HG03565 (cell line): ENCODE measurements at regions not wholly inside any gene's neighbourhood (a gene's known extent, or its start where the extent isn't known, plus 50 kb on each side); places are given as distances from the start of the nearest gene placed in this dataset.

Experiments used
- ATAC-seq: cut with Tn5 transposase; IDR thresholded peaks from one replicate; pipeline ENCODE4 v1.9.1; 2021; ENCODE audit warnings: mild to moderate bottlenecking, moderate library complexity; ENCODE audit not compliant: unreplicated experiment

DNA sequence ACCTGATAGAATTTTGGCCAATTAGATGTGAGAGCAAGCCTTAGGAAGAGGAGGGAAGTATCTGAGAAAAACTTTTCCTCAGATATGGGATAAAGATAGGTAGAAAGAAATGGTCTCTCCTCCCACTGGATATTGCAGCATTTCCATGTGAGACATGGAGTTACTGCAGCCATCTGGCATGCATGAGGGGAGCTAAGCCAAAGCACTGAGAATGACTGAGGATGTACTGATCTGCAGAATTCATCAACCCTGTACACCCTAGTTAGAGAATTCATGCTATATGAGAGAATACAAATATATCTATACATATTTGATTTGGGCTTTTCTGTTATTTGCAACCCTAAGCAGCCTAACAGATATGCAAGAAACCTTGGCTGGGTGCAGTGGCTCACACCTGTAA, 52.5 kb upstream of the RPL34 start:
- no peak for ATAC-seq

DNA sequence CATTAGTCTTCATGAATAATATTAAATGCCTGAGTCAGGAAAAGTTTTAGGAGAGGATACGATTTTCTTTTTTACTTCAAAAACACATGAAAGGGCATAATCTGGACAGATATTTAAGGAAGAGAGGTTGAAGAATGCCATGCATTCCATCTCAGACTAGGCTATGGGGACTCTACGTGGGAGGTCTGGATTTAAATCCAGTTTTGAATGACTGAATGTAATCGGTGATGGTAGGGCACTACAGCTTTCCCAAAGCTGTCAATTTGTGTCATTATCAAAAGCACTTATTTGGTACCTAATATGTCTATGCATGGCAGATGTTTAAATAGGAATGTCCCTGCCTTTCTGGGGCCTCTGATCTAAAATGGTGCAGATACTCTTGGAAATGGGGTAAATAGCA, 59.3 kb upstream of the RPL34 start:
- no peak for ATAC-seq

DNA sequence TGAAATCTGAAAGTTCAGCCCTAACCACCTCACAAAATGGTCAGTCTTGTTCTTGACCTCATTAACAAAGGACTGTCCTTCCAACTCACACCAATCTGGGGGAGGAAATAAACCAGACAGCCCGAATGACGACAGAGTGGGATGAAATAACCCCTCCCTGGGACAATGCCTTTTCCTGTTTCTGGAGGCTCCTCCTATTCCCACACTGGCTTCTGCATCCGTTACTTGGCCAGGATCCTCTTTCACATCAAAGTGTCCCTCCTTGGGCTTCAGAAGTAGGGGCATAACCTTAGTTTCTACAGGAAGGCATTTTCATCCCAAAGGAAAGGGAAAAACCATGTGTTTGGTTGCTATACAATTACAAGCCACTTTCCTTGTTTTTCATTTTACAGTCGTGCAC, 59.8 kb upstream of the RPL34 start:
- ATAC-seq = no peak

DNA sequence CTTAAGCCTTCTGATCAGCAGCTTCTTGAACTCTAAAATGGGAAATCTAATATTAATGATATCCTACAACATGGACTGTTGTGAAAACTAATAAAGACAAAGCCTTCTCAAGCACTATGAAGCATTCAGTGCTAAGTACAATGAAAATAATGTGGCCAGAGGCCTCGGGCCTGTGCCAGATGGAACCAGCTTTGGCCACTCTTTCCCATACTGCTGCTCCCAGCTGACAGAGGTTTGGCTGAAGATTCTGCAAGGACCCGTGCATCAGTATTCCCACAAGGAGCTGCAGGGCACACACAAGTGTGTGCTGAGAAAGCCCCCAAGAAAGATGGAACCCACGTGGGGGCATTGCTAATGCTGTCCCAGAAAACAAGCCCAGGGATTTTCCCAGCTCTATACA, 60.5 kb upstream of the RPL34 start:
- ATAC-seq = no peak

DNA sequence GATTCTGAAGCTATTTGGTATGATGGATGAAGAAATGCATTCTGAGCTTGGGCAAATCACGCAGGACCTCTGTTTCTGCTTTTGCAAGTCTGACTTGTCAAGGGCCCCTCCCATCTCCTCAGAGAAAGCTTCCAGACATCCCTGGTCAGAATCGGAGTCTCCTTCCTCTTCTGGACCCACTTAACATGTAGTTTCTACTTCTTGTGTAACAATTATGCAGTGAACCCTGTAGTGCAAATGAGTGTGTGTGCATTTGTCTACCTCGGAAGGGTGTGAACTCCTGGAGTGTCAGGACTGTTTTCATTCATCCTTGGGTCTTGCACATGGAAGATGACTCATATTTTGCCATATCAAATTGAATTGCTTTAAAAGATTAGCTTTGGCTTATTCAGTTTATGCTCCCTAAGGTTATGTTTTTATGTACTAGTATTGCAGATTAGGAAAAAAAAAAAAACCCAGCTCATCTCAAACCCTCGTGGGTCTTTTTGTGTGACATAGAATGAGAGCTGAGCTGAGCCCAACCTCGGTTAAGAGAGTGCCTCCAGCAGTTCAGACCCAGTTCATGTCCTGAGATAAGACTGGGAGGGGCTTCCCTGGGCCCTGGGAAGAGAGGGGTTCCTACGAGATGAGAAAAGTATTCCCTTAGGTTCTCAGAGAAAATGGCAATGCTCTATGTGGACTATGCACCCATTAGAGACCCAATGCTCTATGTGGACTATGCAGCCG, 61.1 kb upstream of the RPL34 start:
- ATAC-seq = no peak

DNA sequence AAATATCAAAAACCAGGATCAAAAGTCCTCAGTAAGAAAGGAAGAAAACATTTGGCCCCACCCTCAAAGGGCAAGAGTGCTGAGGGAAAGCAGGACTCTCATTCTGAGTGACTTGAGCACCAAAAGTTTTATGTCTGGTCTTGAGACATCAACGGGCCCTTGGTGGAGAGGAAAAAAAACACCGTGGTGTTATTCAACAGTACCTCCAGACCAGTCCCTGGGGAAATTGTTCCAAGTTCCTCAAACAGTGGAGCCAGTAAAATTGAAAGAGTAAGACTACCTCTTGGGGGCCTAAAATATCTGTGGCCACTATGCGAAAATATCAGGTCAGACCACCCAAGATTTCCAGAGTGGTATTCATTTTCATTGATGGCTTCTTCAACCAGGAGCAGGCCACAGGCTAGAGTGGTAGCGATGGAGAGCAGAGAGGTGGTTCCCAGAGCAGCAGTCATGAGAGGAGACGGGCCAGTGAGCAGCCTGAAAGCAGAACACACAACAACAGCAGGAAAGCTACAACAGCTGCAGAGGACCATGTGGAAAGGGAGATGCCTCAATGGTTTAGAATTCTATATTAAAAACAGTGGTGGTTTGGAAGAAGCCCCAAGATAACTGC, 63.7 kb upstream of the RPL34 start:
- ATAC-seq = peak; percentile 62

DNA sequence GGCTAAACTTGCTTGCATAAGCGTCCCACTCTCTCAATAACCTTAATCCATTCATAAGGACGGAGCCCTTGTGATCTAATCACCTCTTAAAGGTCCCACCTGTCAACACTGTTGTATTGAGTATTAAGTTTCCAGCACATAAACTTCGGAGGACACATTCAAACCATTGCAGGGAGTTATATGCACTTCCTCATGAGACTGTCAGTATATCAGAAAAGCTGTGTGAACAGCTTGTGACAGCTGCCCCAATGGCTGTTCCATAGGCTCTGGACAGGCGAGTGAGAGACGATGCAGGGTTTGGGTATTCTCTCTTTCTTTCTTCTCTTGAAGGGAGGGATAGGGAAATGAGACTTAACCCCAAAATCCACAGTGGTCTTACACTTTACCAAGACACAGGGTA, 64.2 kb upstream of the RPL34 start:
- ATAC-seq = no peak

DNA sequence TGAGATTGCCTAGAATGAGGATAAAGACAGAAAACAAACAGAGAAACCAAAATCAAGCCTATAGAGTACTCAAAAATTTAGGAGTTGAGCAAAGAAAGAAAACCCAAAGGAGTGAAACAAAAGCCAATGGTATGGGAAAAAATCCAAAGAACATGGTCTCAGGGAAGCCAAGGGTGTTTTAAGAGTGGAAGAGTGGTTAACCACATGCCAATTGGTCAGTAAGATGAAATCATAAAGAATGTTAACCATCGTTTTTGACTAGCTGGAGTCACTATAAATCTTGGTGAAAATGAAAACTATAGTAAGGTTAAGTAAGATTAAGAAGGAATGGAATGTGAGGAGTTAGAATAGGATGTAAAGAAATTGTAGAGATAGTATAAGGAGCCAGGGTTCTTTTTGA, 64.7 kb upstream of the RPL34 start:
- ATAC-seq = no peak

DNA sequence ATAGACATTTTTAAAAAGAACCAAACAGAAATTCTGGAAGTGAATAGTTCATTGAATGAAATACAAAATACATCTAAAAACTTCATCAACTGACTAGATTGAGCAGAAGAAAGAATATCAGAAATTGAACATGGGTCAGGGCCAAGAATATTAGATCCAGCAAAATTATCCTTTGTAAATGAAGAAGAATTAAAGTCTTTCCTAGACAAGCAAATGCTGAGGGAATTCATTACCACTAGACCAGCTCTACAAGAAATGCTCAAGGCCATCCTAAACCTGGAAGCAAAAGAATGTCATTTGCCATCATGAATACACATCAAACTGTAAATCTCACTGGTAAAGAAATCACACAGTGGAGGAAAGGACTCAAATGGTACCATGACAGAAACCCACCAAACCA, 72.7 kb upstream of the RPL34 start:
- ATAC-seq = no peak

DNA sequence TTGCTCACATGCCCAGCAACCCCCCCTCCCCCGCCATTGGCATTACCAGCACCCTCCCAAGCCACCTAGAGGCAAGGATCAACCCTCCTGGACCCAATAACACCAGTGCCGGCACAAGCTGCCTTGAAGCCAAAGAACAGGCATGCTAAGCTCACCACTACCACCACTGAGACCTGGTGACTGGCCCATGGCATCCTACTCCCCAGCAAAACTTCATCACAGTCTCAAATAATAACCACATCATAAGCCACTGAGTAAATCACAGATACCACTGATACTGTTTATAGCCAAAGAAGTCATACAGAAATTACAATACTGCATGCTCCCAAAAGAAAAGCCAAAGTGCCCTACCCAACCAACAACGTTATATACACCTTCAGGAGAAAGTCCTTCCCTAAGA, 73.6 kb upstream of the RPL34 start:
- ATAC-seq = no peak

DNA sequence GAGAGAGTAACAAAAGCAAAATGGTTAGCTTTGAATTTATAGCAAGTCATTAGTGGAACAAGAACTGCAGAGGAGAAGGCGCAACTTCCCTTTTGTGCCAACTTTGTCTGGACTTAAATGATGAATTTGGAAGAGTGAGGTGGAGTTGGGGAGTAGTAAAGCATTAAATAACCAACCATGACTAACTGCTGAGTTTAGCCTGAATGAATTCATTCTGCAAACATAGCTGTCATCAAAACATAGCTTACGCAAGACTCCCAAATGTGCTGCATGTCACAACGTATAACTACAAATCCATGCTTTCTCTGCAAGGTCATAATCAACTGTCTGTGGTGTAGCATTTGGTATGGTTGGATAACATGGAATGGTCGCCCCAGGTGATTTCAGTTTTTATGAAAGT, 75.9 kb upstream of the RPL34 start:
- ATAC-seq = no peak

DNA sequence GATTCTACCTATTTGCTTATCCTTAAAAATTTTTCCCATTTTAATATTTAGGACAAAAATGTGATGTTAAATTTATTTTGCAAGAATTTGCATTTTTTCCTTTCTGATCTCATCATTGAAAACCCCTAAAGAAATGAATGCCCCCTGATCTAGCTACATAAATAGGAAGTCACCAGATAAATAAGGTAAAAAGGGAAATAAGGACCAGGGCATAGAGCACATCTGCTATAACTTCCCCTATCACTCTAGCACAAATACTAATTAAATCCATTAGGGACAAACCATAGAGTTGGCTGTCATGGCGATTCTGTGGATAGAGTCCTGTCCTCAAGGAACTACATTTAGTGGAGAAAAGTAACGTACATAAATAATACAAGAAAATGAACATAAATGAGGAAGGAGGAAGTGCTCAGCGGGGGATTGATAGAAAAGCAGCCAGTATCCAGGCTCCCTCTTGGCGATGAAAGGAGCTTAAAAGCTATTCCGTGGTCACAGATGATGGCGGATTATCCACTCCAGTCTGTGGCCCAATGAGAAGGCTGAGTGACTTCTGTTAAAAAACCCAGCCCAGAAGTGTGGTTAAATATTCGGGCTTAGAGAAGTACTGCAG, 76.9 kb upstream of the RPL34 start:
- no peak for ATAC-seq

DNA sequence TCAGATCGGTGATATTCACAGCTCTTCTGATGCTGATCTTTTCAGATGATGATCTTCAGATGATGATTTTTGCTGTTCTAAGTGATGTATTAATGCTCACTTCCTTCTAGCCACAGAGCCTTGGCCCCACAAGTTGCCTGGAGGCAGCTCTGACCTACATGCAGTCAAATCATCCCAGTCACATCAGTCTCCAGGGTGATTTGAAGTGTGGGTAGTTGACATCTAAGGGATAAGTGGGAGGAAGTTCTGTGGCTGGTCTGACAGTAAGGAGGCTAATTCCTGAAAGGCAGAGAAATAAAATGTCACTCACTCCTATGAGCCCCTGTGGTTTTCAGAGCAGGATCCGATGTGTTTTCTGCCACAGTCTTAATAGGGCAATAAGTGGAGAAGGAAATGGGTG, 79.8 kb upstream of the RPL34 start:
- no peak for ATAC-seq

DNA sequence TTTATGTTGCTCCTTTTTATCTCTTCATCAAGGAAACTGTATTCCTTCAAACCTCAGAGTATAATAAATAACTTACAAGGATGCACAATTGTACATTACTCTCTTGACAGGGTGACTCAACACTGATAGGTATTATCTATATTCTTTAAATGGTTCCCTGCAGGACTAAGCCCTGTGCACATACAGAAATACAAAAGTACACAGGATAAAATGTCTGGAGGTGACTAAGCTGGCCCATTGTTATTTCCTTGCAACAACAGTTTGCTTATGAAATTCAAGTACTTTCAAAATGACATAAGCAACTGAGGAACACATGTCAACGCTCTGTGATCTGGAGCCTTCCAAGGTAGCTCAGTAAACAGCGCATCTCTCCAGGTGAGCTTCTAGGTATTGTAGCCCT, 83.8 kb upstream of the RPL34 start:
- no peak for ATAC-seq

DNA sequence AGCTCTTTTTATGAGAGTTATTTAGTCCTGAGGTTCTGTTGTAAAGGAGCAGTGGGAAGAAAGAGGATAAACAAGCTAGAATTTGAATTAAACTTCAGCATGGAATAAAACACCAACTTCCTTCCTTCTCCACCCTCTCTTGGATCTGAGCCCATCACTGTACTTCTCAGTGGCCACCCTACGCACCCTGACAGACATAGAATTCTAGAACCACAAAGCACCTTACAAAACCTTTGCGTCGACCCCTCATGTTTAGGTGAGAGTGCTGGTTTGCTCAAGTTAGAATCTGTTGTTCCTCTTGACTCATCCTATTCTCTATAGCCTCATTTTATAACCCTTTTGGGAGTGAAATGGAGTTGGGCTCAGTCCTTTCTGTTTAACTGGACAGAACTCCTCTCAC, 84.6 kb upstream of the RPL34 start:
- ATAC-seq = no peak

DNA sequence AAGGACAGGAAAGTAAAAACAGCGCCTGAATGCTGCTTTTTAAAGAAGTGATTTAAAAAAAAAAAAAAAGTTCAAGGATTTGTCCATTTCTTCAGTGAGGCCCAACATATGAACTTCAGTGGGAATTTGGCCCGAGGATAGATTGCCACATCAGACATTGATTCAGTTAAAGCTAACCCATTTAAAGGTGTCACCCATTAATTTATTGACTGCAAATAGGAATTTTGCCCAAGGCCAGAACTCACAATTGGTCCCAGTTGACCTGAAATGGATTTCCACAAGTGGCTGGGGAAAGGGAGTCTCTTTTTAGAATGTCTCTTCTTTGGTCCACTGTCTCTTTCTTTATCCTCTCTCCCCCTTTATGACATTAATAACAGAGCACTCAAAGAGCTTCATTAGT, 86.5 kb upstream of the RPL34 start:
- ATAC-seq = no peak

DNA sequence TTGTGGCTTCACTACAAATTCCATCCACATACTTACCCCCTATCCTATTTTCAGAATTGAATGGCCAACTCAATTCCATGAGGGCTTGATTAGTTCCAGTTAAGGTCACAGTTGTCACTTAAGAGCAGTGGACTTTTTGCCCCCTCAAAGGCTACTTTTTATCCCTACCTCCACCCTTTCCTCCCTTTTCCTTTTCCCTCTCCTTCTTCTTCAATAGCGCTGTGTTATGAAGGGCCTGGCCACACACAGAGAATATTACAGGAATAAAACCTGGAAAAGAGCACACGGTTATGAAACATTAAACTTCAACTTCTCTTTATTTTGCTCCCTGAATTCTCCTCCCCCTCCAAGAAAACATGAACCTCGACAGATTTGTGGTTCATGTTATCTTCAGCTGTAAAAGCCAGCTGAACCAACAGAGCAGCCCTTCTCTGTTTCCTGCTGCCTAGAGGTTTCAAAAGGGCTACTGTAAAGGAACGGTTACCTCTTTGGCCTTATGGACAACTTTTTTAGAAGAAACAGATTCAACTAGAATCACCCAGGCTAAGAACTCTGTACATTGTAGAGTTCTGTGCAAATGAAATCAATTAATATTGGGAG, 87.0 kb upstream of the RPL34 start:
- no peak for ATAC-seq

DNA sequence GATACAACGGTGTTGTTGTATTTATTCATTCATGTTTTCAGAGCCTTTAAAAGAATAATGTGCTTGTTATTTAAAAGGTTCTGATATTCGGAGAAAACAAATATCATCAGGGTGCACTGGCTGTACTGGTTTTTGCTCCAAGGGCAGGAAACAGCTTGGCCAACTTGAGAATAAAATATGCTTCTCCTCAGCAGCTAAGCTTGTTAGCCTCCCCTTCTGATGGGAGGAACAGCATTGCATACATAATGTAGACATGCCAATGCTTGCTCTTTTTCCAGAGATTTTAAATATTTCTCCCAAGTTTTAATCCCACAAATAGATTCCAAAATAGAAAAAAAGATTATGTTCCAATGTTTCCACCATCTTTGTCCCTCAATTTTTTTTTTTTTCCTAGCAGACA, 87.6 kb upstream of the RPL34 start:
- ATAC-seq = no peak

DNA sequence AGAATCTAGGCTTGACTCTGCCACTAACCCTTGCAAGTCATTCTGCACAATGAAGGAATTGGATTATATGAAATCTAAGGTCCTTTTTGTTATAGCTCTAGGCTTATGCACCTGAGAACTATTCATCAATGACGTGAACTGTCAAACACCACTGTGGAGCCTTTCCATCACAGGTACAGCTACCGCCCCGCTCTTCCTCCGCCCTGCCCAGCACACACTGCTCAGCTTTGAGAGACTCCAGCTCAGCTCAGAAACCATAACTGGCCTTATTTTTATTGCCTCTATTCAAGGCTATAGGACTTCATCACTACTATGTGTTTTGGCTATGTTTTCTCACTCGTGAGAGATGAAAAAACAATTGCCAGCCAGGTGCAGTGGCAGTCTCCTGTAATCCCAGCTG, 88.2 kb upstream of the RPL34 start:
- no peak for ATAC-seq

DNA sequence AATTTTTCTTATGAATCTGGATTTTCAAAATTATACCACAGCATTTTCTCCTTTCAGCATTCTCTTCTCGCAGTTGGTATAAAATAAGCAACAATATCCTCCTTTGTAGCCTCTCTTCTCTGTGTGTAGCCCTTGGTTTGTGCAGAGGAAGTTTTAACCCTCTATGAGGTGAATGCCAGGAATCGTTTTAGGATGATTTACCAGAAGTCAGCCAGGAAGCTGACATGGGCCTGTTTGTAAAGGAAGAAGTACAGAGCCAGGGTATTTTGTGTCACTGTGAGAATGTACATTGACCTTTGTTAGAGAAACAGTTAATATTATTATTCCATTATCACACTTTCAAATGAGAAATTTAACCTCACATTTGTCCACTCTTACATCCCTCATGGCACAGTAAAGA, 88.9 kb upstream of the RPL34 start:
- ATAC-seq = no peak

DNA sequence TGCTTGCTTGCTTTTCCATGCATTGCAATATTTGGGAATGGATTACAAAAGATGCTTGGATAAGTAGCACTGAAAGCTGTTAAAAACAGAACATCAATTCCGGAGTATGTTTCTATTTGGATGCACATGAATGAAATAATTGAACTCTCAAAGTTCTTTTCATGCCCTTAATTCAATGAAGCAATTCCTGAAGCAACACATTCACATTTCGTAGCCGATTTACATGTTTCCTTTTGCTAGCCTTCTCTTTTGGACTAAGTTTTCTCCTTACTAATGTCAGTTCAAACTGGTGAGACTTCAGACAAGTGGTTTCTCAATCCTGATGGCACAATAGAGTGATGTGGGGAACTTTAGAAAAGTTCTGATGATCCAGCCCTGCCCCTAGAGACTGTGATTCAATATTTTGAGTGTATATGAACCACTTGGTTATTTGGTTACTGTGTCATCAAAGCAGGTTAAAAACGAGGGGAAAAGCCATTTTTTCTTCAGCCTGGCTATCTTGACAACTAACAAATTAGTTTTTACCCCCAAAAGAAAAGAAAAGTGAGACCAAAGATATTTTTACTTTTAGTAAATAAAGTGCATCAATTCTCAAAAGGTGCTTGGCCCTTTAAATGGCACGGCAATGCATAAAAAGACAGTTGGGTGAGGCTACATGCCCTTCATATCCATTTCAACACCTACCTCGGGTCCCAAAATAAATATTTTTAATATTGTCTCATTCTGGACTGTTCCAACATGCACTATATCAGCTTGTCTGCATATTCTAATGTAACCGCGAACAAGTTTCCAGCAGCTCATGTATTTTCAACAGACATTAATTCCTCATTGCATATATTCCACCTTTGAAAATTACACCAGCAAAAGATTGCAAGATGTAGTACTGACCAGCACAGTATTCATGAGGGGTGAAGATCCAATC, 90.1 kb upstream of the RPL34 start:
- no peak for ATAC-seq
